Hepatocyte (in vitro differentiated cells): ENCODE measurements at regions not wholly inside any gene's neighbourhood (a gene's known extent, or its start where the extent isn't known, plus 50 kb on each side); places are given as distances from the start of the nearest gene placed in this dataset.

ENCODE experiments used
- DNase-seq: peaks from one replicate; pipeline ENCODE4 v3.0.0-alpha.2; 2016; ENCODE audit warnings: low spot score
- H2AFZ ChIP-seq: fragments of 200-600 bp; sonication (generic); 2 replicates; pipeline ENCODE4 v1.6.0; 2016; ENCODE audit warnings: antibody characterized with exemption, mild to moderate bottlenecking
- H3K27ac ChIP-seq: fragments of 200-600 bp; sonication (generic); 2 replicates; pipeline ENCODE4 v1.5.1; 2016; ENCODE audit warnings: mild to moderate bottlenecking
- H3K27me3 ChIP-seq: fragments of 200-600 bp; sonication (generic); 2 replicates; pipeline ENCODE4 v1.6.1; 2016
- H3K36me3 ChIP-seq: fragments of 200-600 bp; sonication (generic); replicated peaks from 2 replicates; pipeline ENCODE4 v1.5.1; 2016; ENCODE audit warnings: low read depth; ENCODE audit not compliant: insufficient read depth
- H3K4me1 ChIP-seq: fragments of 200-600 bp; sonication (generic); 2 replicates; pipeline ENCODE4 v1.5.1; 2016; ENCODE audit warnings: mild to moderate bottlenecking, moderate library complexity; ENCODE audit not compliant: insufficient read depth
- H3K4me2 ChIP-seq: fragments of 200-600 bp; sonication (generic); 2 replicates; pipeline ENCODE4 v1.6.0; 2016
- H3K4me3 ChIP-seq: fragments of 200-600 bp; sonication (generic); 2 replicates; pipeline ENCODE4 v1.5.1; 2016; ENCODE audit warnings: mild to moderate bottlenecking
- H3K79me2 ChIP-seq: fragments of 200-600 bp; sonication (generic); 2 replicates; pipeline ENCODE4 v1.6.0; 2017; ENCODE audit warnings: mild to moderate bottlenecking
- H3K9me2 ChIP-seq: fragments of 200-600 bp; sonication (generic); replicated peaks from 2 replicates; pipeline ENCODE4 v1.6.0; 2017; ENCODE audit warnings: mild to moderate bottlenecking; ENCODE audit not compliant: insufficient read depth
- H3K9me3 ChIP-seq: fragments of 200-600 bp; sonication (generic); 2 replicates; pipeline ENCODE4 v1.5.1; 2016; ENCODE audit warnings: low read depth, mild to moderate bottlenecking
- H4K20me1 ChIP-seq: fragments of 200-600 bp; sonication (generic); 2 replicates; pipeline ENCODE4 v1.6.0; 2016; ENCODE audit warnings: mild to moderate bottlenecking; ENCODE audit not compliant: insufficient read depth, poor library complexity, severe bottlenecking
- EZH2 ChIP-seq: fragments of 200-600 bp; sonication (generic); IDR thresholded peaks from 2 replicates; pipeline ENCODE4 v1.6.1; 2016; ENCODE audit warnings: antibody characterized with exemption, mild to moderate bottlenecking, borderline replicate concordance
- EZH2phosphoT487 ChIP-seq: fragments of 200-600 bp; sonication (generic); IDR thresholded peaks from one replicate; pipeline ENCODE4 v1.6.1; 2018; ENCODE audit warnings: antibody characterized with exemption, mild to moderate bottlenecking, low read depth, moderate library complexity; ENCODE audit not compliant: unreplicated experiment, severe bottlenecking
- WGBS: methylation state at CpG from one replicate; pipeline ENCODE4 v1.1.6; 2016; ENCODE audit warnings: low lambda C conversion rate; ENCODE audit errors: missing lambda C conversion rate; 5-methylcytosine and 5-hydroxymethylcytosine counted together
- TF ChIP-seq, protein P1 (sequence below): fragments of 200-600 bp; sonication (generic); IDR thresholded peaks from 2 replicates; pipeline ENCODE4 v1.5.1; 2016; ENCODE audit warnings: antibody characterized with exemption, mild to moderate bottlenecking; ENCODE audit not compliant: poor library complexity

DNA sequence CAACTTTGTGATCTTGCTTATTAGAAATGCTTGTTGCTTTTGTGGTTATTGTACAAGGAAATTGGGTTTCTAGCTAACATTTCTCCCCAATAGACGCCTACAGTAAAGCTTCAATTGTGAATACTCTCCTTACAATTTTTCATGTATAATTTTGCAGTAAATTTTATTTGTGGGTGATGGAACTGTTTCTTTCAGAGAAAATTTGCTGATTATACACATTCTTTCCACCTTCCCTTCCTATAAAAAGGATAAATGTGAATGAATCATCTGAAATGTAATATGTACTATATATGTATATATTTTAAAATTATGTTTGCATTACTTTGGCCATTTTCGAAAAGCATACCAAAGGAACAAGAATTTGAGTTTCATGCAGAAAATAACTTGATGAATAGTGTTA lies 162.7 kb upstream of the CRBN start:
- Histone ChIP-seq H3K27ac (no peak overlapping the region), H3K4me3 (no peak overlapping the region), H2AFZ (no peak overlapping the region), H3K4me2 (no peak overlapping the region), H3K36me3 (no peaks in the 10 kb centered on the region), H3K79me2 (no peaks in the 10 kb centered on the region), H3K27me3 (no peaks in the 10 kb centered on the region), H3K9me3 (no peaks in the 10 kb centered on the region), H4K20me1 (no peaks in the 10 kb centered on the region), H3K4me1 (no peaks in the 10 kb centered on the region), H3K9me2 (no peaks in the 10 kb centered on the region)
- 92% methylated on average over 2 of the region's 2 CpGs for WGBS
- DNase-seq, result no peak
- TF ChIP-seq, protein P1, sequence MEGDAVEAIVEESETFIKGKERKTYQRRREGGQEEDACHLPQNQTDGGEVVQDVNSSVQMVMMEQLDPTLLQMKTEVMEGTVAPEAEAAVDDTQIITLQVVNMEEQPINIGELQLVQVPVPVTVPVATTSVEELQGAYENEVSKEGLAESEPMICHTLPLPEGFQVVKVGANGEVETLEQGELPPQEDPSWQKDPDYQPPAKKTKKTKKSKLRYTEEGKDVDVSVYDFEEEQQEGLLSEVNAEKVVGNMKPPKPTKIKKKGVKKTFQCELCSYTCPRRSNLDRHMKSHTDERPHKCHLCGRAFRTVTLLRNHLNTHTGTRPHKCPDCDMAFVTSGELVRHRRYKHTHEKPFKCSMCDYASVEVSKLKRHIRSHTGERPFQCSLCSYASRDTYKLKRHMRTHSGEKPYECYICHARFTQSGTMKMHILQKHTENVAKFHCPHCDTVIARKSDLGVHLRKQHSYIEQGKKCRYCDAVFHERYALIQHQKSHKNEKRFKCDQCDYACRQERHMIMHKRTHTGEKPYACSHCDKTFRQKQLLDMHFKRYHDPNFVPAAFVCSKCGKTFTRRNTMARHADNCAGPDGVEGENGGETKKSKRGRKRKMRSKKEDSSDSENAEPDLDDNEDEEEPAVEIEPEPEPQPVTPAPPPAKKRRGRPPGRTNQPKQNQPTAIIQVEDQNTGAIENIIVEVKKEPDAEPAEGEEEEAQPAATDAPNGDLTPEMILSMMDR, result no peak
- TF ChIP-seq EZH2 (no peak), EZH2phosphoT487 (no peak)

DNA sequence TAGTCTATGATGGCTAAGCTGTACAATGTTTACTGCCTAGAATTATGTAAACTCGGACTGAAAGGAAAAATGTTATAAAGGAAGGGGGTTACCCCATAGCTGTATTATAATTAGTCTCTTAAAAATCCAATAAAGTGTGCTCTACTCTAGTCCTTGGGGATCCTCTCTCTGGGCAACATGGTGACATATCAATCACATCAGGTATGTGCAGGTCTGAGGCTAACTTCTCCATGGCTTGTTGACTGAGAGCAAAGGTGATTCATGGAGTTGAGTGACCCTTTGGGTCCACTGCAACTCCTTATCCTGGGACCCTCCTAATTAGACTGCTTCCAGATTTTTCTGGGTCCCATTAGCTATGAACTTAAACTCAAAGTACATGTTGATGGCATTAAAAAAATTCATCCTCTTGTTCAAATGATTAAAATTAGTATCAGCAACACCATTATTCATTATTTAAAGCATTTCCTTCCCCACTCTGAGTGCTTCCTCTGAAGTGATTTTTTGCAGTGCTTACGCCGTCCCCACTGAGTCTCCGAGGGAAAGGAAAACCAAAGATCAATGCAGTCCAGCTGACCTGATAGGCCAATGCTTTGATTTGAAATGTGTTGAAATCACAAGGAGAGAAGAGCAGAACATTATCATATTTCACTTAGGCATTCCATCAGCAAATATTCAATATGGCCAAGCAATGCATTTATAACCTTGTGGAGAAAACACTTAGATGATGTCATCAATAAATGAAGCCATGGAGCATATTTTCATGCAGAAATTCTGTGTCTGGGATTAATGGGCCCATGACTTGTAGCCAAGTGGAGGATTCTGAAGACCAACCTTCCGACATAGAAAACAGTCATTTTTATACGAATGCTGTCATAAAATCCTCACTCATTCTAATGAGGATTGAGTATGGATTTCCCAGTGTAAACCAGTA lies 161.7 kb upstream of the CRBN start:
- no peaks in the 10 kb centered on the region for H3K4me1 ChIP-seq
- TF ChIP-seq, protein P1, result no peak
- no peak for TF ChIP-seq EZH2
- TF ChIP-seq EZH2phosphoT487, result no peak
- no peaks in the 10 kb centered on the region for H3K27me3 ChIP-seq
- H2AFZ ChIP-seq, result no peak overlapping the region
- H3K9me2 ChIP-seq, result no peaks in the 10 kb centered on the region
- no peak overlapping the region for H3K4me3 ChIP-seq
- H3K4me2 ChIP-seq, result no peak overlapping the region
- WGBS, result 87% methylated on average over 6 of the region's 6 CpGs
- no peaks in the 10 kb centered on the region for H3K79me2 ChIP-seq
- no peak overlapping the region for H3K27ac ChIP-seq
- no peaks in the 10 kb centered on the region for H4K20me1 ChIP-seq
- no peaks in the 10 kb centered on the region for H3K9me3 ChIP-seq
- no peaks in the 10 kb centered on the region for H3K36me3 ChIP-seq
- DNase-seq, result no peak

DNA sequence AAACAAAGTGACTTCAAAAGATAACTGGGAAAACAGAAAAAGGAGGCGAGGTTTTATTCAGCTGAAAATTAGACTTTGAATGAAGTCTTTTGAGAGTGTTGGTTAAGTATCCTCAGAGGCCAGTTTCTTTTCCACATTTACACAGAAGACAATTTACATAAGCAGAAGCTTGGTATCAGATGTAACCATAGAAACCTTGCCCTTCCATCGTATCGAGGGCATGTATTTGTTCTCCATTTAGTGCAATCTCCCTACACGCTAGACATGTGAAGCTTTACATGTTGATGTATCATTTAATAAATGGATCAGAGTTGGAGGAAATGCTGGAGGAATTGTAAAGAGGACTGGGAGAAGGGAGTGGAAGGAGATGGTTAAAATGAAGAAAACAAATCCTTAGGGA lies 161.0 kb upstream of the CRBN start:
- no peak for DNase-seq
- Histone ChIP-seq H3K27me3 (no peaks in the 10 kb centered on the region), H3K9me2 (no peaks in the 10 kb centered on the region), H3K4me1 (no peaks in the 10 kb centered on the region), H4K20me1 (no peaks in the 10 kb centered on the region), H2AFZ (no peak overlapping the region), H3K36me3 (no peaks in the 10 kb centered on the region), H3K9me3 (no peaks in the 10 kb centered on the region), H3K4me2 (no peak overlapping the region), H3K79me2 (no peaks in the 10 kb centered on the region), H3K27ac (no peak overlapping the region), H3K4me3 (no peak overlapping the region)
- TF ChIP-seq EZH2phosphoT487 (no peak), EZH2 (no peak)
- TF ChIP-seq, protein P1, result no peak
- WGBS, result 87% methylated on average over 4 of the region's 4 CpGs
